ENCODE measurements at regions not wholly inside any gene's neighbourhood (a gene's known extent, or its start where the extent isn't known, plus 50 kb on each side); places are given as distances from the start of the nearest gene placed in this dataset.
"Not testable (repeated sequence)": the region's sequence is repeated elsewhere in the genome, so short reads cannot be mapped to it uniquely, and the experiment has no call there.

GRCh38 chr6:144383336-144383735 lies 98.2 kb downstream of the UTRN start:
- Mint-ChIP-seq H3K36me3 (ENCODE audit: low read depth) (peaks cover 23% of the 10 kb centered on the region), H3K4me1 (no peaks in the 10 kb centered on the region), H3K27ac (no peak overlapping the region), H3K9me3 (peaks cover 23% of the 10 kb centered on the region), H3K4me3 (no peak overlapping the region), H3K27me3 (ENCODE audit: low read depth) (no peaks in the 10 kb centered on the region)
- TF ChIP-seq CTCF (IDR thresholded peaks at IDR 0.05; ENCODE audit: unreplicated experiment in 3 of 3) = no peak

DNA sequence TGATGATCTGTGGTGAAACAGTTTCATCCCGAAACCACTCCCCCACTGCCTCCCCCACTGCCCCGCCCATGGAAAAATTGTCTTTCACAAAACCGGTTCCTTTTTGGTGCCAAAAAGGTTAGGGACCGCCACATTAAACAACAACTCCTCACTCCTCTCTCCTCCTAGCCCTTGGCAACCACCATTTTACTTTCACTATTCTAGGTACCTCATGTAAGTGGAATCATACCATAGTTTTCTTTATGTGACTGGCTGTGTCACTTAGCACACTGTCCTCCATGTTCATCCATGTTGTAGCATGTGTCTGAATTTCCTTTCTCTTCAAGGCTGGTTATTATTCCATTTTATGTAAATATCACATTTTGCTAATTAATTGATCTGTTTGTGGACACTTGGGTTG lies 99.3 kb downstream of the UTRN start:
- Mint-ChIP-seq H3K27me3 (ENCODE audit: low read depth) (no peaks in the 10 kb centered on the region), H3K4me1 (no peaks in the 10 kb centered on the region), H3K4me3 (no peak overlapping the region), H3K27ac (no peak overlapping the region), H3K9me3 (peaks cover 18% of the 10 kb centered on the region), H3K36me3 (ENCODE audit: low read depth) (peaks cover 19% of the 10 kb centered on the region)
- TF ChIP-seq CTCF (IDR thresholded peaks at IDR 0.05; ENCODE audit: unreplicated experiment in 3 of 3) = no peak

DNA sequence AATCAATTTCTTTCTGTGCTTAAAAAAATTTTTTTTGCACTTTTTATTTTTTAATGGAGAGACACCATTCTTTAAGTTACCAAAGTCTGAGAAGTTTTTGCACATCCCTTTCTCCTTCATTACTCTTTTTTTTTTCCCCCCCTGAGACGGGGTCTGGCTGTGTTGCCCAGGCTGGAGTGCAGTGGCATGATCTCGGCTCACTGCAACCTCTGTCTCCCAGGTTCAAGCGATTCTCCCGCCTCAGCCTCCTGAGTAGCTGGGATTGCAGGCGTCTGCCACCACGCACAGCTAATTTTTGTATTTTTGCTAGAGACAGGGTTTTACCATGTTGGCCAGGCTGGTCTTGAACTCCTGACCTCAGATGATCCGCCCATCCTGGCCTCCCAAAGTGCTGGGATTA lies 104.3 kb downstream of the UTRN start:
- not testable (repeated sequence) for H3K36me3 Mint-ChIP-seq (ENCODE audit: low read depth); H3K27me3 Mint-ChIP-seq (ENCODE audit: low read depth); H3K4me1 Mint-ChIP-seq; H3K9me3 Mint-ChIP-seq; H3K27ac Mint-ChIP-seq; H3K4me3 Mint-ChIP-seq

- no peak for TF ChIP-seq CTCF (IDR thresholded peaks at IDR 0.05; ENCODE audit: unreplicated experiment in 3 of 3)
- Mint-ChIP-seq H3K4me1 (peaks cover 6% of the 10 kb centered on the region), H3K4me3 (no peak overlapping the region), H3K36me3 (ENCODE audit: low read depth) (no peaks in the 10 kb centered on the region), H3K27me3 (ENCODE audit: low read depth) (no peaks in the 10 kb centered on the region), H3K27ac (no peak overlapping the region), H3K9me3 (no peaks in the 10 kb centered on the region)
These were observed 105.1 kb downstream of the UTRN start for GRCh38 chr6:144390202-144390601.

DNA sequence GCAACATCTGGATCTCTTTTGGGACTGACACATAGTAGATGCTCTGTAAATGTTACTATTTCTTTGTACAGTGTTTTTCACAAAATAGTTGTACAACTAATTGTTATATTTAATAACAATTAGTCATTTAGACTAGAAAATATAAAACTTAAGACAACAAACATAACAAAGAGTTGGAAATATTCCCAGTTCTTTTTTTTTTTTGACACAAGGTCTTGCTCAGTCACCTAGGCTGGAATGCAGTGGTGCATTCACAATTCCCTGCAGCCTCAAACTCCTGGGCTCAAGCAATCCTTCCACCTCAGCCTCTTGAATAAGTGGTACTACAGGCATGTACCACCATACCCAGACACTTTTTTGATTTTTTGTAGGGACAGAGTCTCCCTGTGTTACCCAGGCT lies 105.8 kb downstream of the UTRN start:
- Mint-ChIP-seq H3K27me3 (ENCODE audit: low read depth) (no peaks in the 10 kb centered on the region), H3K4me3 (no peak overlapping the region), H3K9me3 (no peaks in the 10 kb centered on the region), H3K4me1 (peaks cover 6% of the 10 kb centered on the region), H3K36me3 (ENCODE audit: low read depth) (no peaks in the 10 kb centered on the region), H3K27ac (no peak overlapping the region)
- no peak for TF ChIP-seq CTCF (IDR thresholded peaks at IDR 0.05; ENCODE audit: unreplicated experiment in 3 of 3)

DNA sequence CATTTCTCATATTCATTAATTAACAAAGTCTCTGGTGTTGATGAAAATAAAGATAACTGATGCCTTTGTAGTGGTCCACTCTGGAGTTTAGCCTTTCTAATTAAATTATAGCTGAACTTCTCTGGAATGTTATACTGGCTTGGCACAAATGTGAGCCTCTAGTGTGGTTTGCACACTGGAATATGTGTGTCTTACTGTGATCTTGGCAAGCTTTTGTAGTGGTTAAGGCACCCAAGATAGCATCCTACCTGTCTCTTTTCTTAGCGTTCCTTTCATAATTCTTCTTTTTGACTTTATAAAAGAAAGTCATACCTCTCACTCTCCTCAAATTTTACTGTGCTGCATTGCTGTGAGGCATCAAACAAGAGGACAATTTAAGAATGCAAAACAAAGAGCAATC lies 107.4 kb downstream of the UTRN start:
- Mint-ChIP-seq H3K27ac (no peak overlapping the region), H3K4me1 (peaks cover 6% of the 10 kb centered on the region), H3K27me3 (ENCODE audit: low read depth) (no peaks in the 10 kb centered on the region), H3K9me3 (no peaks in the 10 kb centered on the region), H3K36me3 (ENCODE audit: low read depth) (peaks cover 8% of the 10 kb centered on the region), H3K4me3 (no peak overlapping the region)
- TF ChIP-seq CTCF (IDR thresholded peaks at IDR 0.05; ENCODE audit: unreplicated experiment in 3 of 3) = no peak

- no peak for TF ChIP-seq CTCF (IDR thresholded peaks at IDR 0.05; ENCODE audit: unreplicated experiment in 3 of 3)
- no peaks in the 10 kb centered on the region for H3K27me3 Mint-ChIP-seq (ENCODE audit: low read depth)
- peaks cover 7% of the 10 kb centered on the region for H3K4me1 Mint-ChIP-seq
- no peak overlapping the region for H3K27ac Mint-ChIP-seq
- peaks cover 14% of the 10 kb centered on the region for H3K36me3 Mint-ChIP-seq (ENCODE audit: low read depth)
- H3K9me3 Mint-ChIP-seq = peaks cover 6% of the 10 kb centered on the region
- no peak overlapping the region for H3K4me3 Mint-ChIP-seq
These were observed 109.1 kb downstream of the UTRN start for GRCh38 chr6:144394210-144394609.

Measured in nephron (organoid).